Vagina (tissue), 2 donors: ENCODE measurements at regions not wholly inside any gene's neighbourhood (a gene's known extent, or its start where the extent isn't known, plus 50 kb on each side); places are given as distances from the start of the nearest gene placed in this dataset.
"Not testable (repeated sequence)": the region's sequence is repeated elsewhere in the genome, so short reads cannot be mapped to it uniquely, and the experiment has no call there.

Experiments used
- POLR2A ChIP-seq, 2 donors: fragments of 450-650 bp; IDR thresholded peaks; one replicate each; pipeline ENCODE4 v1.6.1; 2017; ENCODE audit warnings: antibody characterized with exemption in 2 of 2, mild to moderate bottlenecking in 2 of 2, moderate library complexity in 2 of 2
- POLR2AphosphoS5 ChIP-seq, 2 donors: sonication (generic); formaldehyde crosslinking; IDR thresholded peaks; one replicate each; pipeline ENCODE4 v1.9.0; 2017; ENCODE audit warnings: antibody characterized with exemption in 2 of 2, mild to moderate bottlenecking in 2 of 2, low read depth in 1 of 2; ENCODE audit not compliant: insufficient read depth in 1 of 2
- TF ChIP-seq, protein P1 (sequence below), 3 experiments: fragments of 450-650 bp in 2 of 3; fragments of 200-600 bp in 1 of 3; sonication (generic) in 1 of 3; IDR thresholded peaks; one replicate each; pipeline ENCODE4 v1.5.1; 2017 to 2019; ENCODE audit warnings: antibody characterized with exemption in 3 of 3, mild to moderate bottlenecking in 2 of 3, moderate library complexity in 2 of 3

DNA sequence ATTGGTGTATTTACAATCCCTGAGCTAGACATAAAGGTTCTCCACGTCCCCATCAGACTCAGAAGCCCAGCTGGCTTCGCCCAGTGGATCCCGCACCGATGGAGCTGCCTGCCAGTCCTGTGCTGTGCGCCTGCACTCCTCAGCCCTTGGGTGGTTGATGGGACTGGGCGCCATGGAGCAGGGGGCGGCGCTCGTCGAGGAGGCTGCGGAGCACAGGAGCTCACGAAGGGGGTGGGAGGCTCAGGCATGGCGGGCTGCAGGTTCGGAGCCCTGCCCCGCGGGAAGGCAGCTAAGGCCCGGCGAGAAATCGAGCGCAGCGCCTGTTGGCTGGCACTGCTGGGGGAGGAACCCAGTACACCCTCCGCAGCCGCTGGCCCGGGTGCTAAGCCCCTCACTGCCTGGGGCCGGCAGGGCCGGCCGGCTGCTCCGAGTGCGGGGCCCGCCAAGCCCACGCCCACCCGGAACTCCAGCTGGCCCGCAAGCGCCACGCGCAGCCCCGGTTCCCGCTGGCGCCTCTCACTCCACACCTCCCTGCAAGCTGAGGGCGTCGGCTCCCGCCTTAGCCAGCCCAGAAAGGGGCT, 113.8 kb upstream of the PAPPA2 start:
- TF ChIP-seq, protein P1, sequence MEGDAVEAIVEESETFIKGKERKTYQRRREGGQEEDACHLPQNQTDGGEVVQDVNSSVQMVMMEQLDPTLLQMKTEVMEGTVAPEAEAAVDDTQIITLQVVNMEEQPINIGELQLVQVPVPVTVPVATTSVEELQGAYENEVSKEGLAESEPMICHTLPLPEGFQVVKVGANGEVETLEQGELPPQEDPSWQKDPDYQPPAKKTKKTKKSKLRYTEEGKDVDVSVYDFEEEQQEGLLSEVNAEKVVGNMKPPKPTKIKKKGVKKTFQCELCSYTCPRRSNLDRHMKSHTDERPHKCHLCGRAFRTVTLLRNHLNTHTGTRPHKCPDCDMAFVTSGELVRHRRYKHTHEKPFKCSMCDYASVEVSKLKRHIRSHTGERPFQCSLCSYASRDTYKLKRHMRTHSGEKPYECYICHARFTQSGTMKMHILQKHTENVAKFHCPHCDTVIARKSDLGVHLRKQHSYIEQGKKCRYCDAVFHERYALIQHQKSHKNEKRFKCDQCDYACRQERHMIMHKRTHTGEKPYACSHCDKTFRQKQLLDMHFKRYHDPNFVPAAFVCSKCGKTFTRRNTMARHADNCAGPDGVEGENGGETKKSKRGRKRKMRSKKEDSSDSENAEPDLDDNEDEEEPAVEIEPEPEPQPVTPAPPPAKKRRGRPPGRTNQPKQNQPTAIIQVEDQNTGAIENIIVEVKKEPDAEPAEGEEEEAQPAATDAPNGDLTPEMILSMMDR (IDR thresholded peaks at IDR 0.05), result not testable (repeated sequence)
- TF ChIP-seq POLR2AphosphoS5 (IDR thresholded peaks at IDR 0.05; ENCODE audit: insufficient read depth in 1 of 2, low read depth in 1 of 2); POLR2A (IDR thresholded peaks at IDR 0.05): not testable (repeated sequence)
